ENCODE measurements at regions not wholly inside any gene's neighbourhood (a gene's known extent, or its start where the extent isn't known, plus 50 kb on each side); places are given as distances from the start of the nearest gene placed in this dataset.

GRCh38 chr1:216818284-216818683 is 95.1 kb upstream of the ESRRG start:
- DNase-seq (ENCODE audit: low spot score) = no peak

GRCh38 chr1:216815260-216816131 is 92.3 kb upstream of the ESRRG start:
- DNase-seq (ENCODE audit: low spot score) = no peak

- no peak for DNase-seq (ENCODE audit: low spot score)
Observed at GRCh38 chr1:216814576-216815259, 91.5 kb upstream of the ESRRG start.

GRCh38 chr1:216812966-216813365 is 89.7 kb upstream of the ESRRG start:
- DNase-seq (ENCODE audit: low spot score) = peak; percentile 39

GRCh38 chr1:216809649-216810048 is 86.4 kb upstream of the ESRRG start:
- no peak for DNase-seq (ENCODE audit: low spot score)

- DNase-seq (ENCODE audit: low spot score) = no peak
Observed at GRCh38 chr1:216807696-216808095, 84.5 kb upstream of the ESRRG start.

- no peak for DNase-seq (ENCODE audit: low spot score)
Observed at GRCh38 chr1:216805953-216806352, 82.7 kb upstream of the ESRRG start.

- DNase-seq (ENCODE audit: low spot score) = no peak
Observed at GRCh38 chr1:216805233-216805632, 82.0 kb upstream of the ESRRG start.

- no peak for DNase-seq (ENCODE audit: low spot score)
Observed at GRCh38 chr1:216804111-216804510, 80.9 kb upstream of the ESRRG start.

- no peak for DNase-seq (ENCODE audit: low spot score)
Observed at GRCh38 chr1:216794586-216794985, 71.4 kb upstream of the ESRRG start.

- DNase-seq (ENCODE audit: low spot score) = no peak
Observed at GRCh38 chr1:216793973-216794372, 70.7 kb upstream of the ESRRG start.

GRCh38 chr1:216793303-216793702 is 70.1 kb upstream of the ESRRG start:
- DNase-seq (ENCODE audit: low spot score) = no peak

GRCh38 chr1:216788671-216789070 is 65.4 kb upstream of the ESRRG start:
- DNase-seq (ENCODE audit: low spot score) = no peak

GRCh38 chr1:216785737-216786136 is 62.5 kb upstream of the ESRRG start:
- DNase-seq (ENCODE audit: low spot score) = no peak

- no peak for DNase-seq (ENCODE audit: low spot score)
Observed at GRCh38 chr1:216785221-216785620, 62.0 kb upstream of the ESRRG start.

- no peak for DNase-seq (ENCODE audit: low spot score)
Observed at GRCh38 chr1:216779686-216780085, 56.5 kb upstream of the ESRRG start.

- DNase-seq (ENCODE audit: low spot score) = no peak
Observed at GRCh38 chr1:216778737-216779136, 55.5 kb upstream of the ESRRG start.

- DNase-seq (ENCODE audit: low spot score) = no peak
Observed at GRCh38 chr1:216777148-216777547, 53.9 kb upstream of the ESRRG start.
